Right cardiac atrium (tissue), 5 donors: ENCODE measurements at regions not wholly inside any gene's neighbourhood (a gene's known extent, or its start where the extent isn't known, plus 50 kb on each side); places are given as distances from the start of the nearest gene placed in this dataset.
A peak's percentile ranks its signal among the peaks of the same experiment; 100 is the strongest.

ENCODE experiments used
- ATAC-seq, 2 donors: fragments of 200-7000 bp; cut with Tn5 transposase; one replicate each; pipeline versions ENCODE4 v1.8.0 to v1.9.1; 2020; ENCODE audit warnings: moderate library complexity in 2 of 2, mild to moderate bottlenecking in 1 of 2
- DNase-seq, 3 donors: peaks; one replicate each; pipeline ENCODE4 v3.0.0-alpha.2; 2020
- H3K27ac ChIP-seq: one replicate; pipeline ENCODE4 v1.5.1; 2013; ENCODE audit warnings: mild to moderate bottlenecking, low read length, control low read depth, moderate library complexity
- H3K27me3 ChIP-seq: one replicate; pipeline ENCODE4 v1.6.1; 2013; ENCODE audit not compliant: control insufficient read depth, insufficient read depth
- H3K4me1 ChIP-seq: one replicate; pipeline ENCODE4 v1.6.1; 2013; ENCODE audit warnings: low read length; ENCODE audit not compliant: control insufficient read depth, insufficient read depth
- H3K4me3 ChIP-seq: one replicate; pipeline ENCODE4 v1.5.1; 2013; ENCODE audit warnings: low read length, control low read depth
- H3K9me3 ChIP-seq: one replicate; pipeline ENCODE4 v1.6.1; 2013; ENCODE audit warnings: low read length; ENCODE audit not compliant: control insufficient read depth
- WGBS: extraction: QIAGEN DNeasy Blood & Tissue Kit; methylation state at CpG from one replicate; pipeline ENCODE4 v1.1.7; 2013; 5-methylcytosine and 5-hydroxymethylcytosine counted together
- intact Hi-C, 4 donors: fragments of 100-400 bp; cut with DNase I; formaldehyde crosslinking; loops; one replicate each; pipeline versions ENCODE4 v1.11.0 to v1.14.0; 2022 to 2023
- donor health status: healthy with polysubstance abuse.
- donor health status: DM: no; HTN: yes; CAD: no.
- donor health status: DM: no; HTN: no; CAD: no.
- donor health status: DM: no; HTN: yes; CAD: no; lungs with severe emphysema.
- donor health status: DM: yes; HTN: yes; CAD: no.

- 88% methylated on average over 1 of the region's 1 CpG for WGBS
- Histone ChIP-seq H3K4me1 (no peaks in the 10 kb centered on the region), H3K27ac (no peak overlapping the region), H3K9me3 (no peaks in the 10 kb centered on the region), H3K27me3 (no peaks in the 10 kb centered on the region), H3K4me3 (no peak overlapping the region)
- intact Hi-C loops: no loop called here
- no peak for ATAC-seq
- no peak for DNase-seq
Measured at GRCh38 chr9:89955626-89956025, 350.8 kb downstream of the GADD45G start.

GRCh38 chr9:89956331-89956730 lies 351.5 kb downstream of the GADD45G start:
- intact Hi-C loops: no loop called here
- ATAC-seq: no peak
- H3K27me3 ChIP-seq: no peaks in the 10 kb centered on the region
- 78% methylated on average over 5 of the region's 5 CpGs for WGBS
- H3K9me3 ChIP-seq: no peaks in the 10 kb centered on the region
- no peaks in the 10 kb centered on the region for H3K4me1 ChIP-seq
- DNase-seq: no peak
- H3K27ac ChIP-seq: no peak overlapping the region
- H3K4me3 ChIP-seq: no peak overlapping the region

- Histone ChIP-seq H3K4me3 (no peak overlapping the region), H3K4me1 (no peaks in the 10 kb centered on the region), H3K9me3 (no peaks in the 10 kb centered on the region), H3K27me3 (no peaks in the 10 kb centered on the region), H3K27ac (no peak overlapping the region)
- no peak for ATAC-seq
- 79% methylated on average over 3 of the region's 3 CpGs for WGBS
- no peak for DNase-seq
- intact Hi-C loops: no loop called here
Measured at GRCh38 chr9:89956907-89957306, 352.1 kb downstream of the GADD45G start.

GRCh38 chr9:89958086-89958485 lies 353.3 kb downstream of the GADD45G start:
- Histone ChIP-seq H3K4me1 (no peaks in the 10 kb centered on the region), H3K9me3 (no peaks in the 10 kb centered on the region), H3K27me3 (no peaks in the 10 kb centered on the region), H3K27ac (no peak overlapping the region), H3K4me3 (no peak overlapping the region)
- WGBS: 88% methylated on average over 11 of the region's 11 CpGs
- ATAC-seq (no peak), DNase-seq (no peak)
- intact Hi-C loops: no loop called here

GRCh38 chr9:89961616-89962341 lies 357.0 kb downstream of the GADD45G start:
- DNase-seq (peak in 1 of 3 donors; percentile 58), ATAC-seq (peak in 1 of 2 donors; percentile 19)
- H3K4me3 ChIP-seq: no peak overlapping the region
- H3K27me3 ChIP-seq: no peaks in the 10 kb centered on the region
- H3K27ac ChIP-seq: no peak overlapping the region
- intact Hi-C loops: no loop called here
- no peaks in the 10 kb centered on the region for H3K9me3 ChIP-seq
- 62% methylated on average over 9 of the region's 9 CpGs for WGBS
- no peaks in the 10 kb centered on the region for H3K4me1 ChIP-seq

GRCh38 chr9:89963280-89963679 lies 358.5 kb downstream of the GADD45G start:
- Histone ChIP-seq H3K27me3 (no peaks in the 10 kb centered on the region), H3K27ac (no peak overlapping the region), H3K9me3 (no peaks in the 10 kb centered on the region), H3K4me3 (no peak overlapping the region), H3K4me1 (no peaks in the 10 kb centered on the region)
- 56% methylated on average over 3 of the region's 3 CpGs for WGBS
- ATAC-seq (no peak), DNase-seq (no peak)
- intact Hi-C loops: no loop called here

GRCh38 chr9:89967527-89967926 lies 362.7 kb downstream of the GADD45G start:
- intact Hi-C loops: no loop called here
- no peaks in the 10 kb centered on the region for H3K4me1 ChIP-seq
- DNase-seq (no peak), ATAC-seq (no peak)
- no peak overlapping the region for H3K4me3 ChIP-seq
- H3K9me3 ChIP-seq: no peaks in the 10 kb centered on the region
- no peak overlapping the region for H3K27ac ChIP-seq
- no peaks in the 10 kb centered on the region for H3K27me3 ChIP-seq
- WGBS: 68% methylated on average over 2 of the region's 2 CpGs

GRCh38 chr9:89969156-89969675 lies 364.4 kb downstream of the GADD45G start:
- ATAC-seq (peak in 1 of 2 donors; percentile 40), DNase-seq (no peak)
- WGBS: 25% methylated on average over 3 of the region's 3 CpGs
- Histone ChIP-seq H3K4me1 (no peaks in the 10 kb centered on the region), H3K9me3 (no peaks in the 10 kb centered on the region), H3K4me3 (no peak overlapping the region), H3K27ac (no peak overlapping the region), H3K27me3 (no peaks in the 10 kb centered on the region)
- intact Hi-C loops: no loop called here

- no peaks in the 10 kb centered on the region for H3K27me3 ChIP-seq
- WGBS: 86% methylated on average over 11 of the region's 11 CpGs
- H3K9me3 ChIP-seq: no peaks in the 10 kb centered on the region
- no peaks in the 10 kb centered on the region for H3K4me1 ChIP-seq
- intact Hi-C loops: loop anchor here in 1 of 4 donors (10.0 kb wide), 1 partner anchor 125 kb away; no protein-coding TSS in a partner anchor
- no peak overlapping the region for H3K4me3 ChIP-seq
- ATAC-seq (no peak), DNase-seq (peak in 1 of 3 donors; percentile 25)
- H3K27ac ChIP-seq: no peak overlapping the region
Measured at GRCh38 chr9:89969881-89970639, 365.2 kb downstream of the GADD45G start.

- no peak for DNase-seq
- intact Hi-C loops: loop anchor here in 1 of 4 donors (10.0 kb wide), 1 partner anchor 124 kb away; no protein-coding TSS in a partner anchor
- WGBS: 95% methylated on average over 15 of the region's 15 CpGs
- no peak overlapping the region for H3K4me3 ChIP-seq
- no peak for ATAC-seq
- H3K27me3 ChIP-seq: no peaks in the 10 kb centered on the region
- H3K27ac ChIP-seq: no peak overlapping the region
- H3K4me1 ChIP-seq: no peaks in the 10 kb centered on the region
- H3K9me3 ChIP-seq: no peaks in the 10 kb centered on the region
Measured at GRCh38 chr9:89970701-89971100, 365.9 kb downstream of the GADD45G start.

GRCh38 chr9:89972535-89972934 lies 367.7 kb downstream of the GADD45G start:
- intact Hi-C loops: loop anchor here in 1 of 4 donors (10.0 kb wide), 1 partner anchor 122 kb away; no protein-coding TSS in a partner anchor

More at GRCh38 chr9:89972535-89972934, 367.7 kb downstream of the GADD45G start:
- Histone ChIP-seq H3K4me3 (no peak overlapping the region), H3K27ac (no peak overlapping the region), H3K27me3 (no peaks in the 10 kb centered on the region), H3K4me1 (no peaks in the 10 kb centered on the region), H3K9me3 (no peaks in the 10 kb centered on the region)
- WGBS: 91% methylated on average over 5 of the region's 5 CpGs
- DNase-seq (no peak), ATAC-seq (no peak)
